DND-41 (cell line): ENCODE measurements at regions not wholly inside any gene's neighbourhood (a gene's known extent, or its start where the extent isn't known, plus 50 kb on each side); places are given as distances from the start of the nearest gene placed in this dataset.

Experiments
- ATAC-seq: fragments of 200-7000 bp; cut with Tn5 transposase; 3 replicates; pipeline ENCODE4 v1.9.1; 2021; ENCODE audit warnings: low read depth; ENCODE audit not compliant: insufficient read depth
- DNase-seq: peaks from one replicate; pipeline ENCODE4 v3.0.0-alpha.2; 2020
- H2AFZ ChIP-seq: 2 replicates; pipeline ENCODE4 v1.6.0; 2012; ENCODE audit warnings: low read depth, low read length
- H3K27ac ChIP-seq: 2 replicates; pipeline ENCODE4 v1.5.1; 2012; ENCODE audit warnings: low read length, inconsistent platforms
- H3K27me3 ChIP-seq: fragments of 200-600 bp; sonication (generic); 2 replicates; pipeline ENCODE4 v1.6.0; 2012; ENCODE audit warnings: low read length, mild to moderate bottlenecking, inconsistent platforms; ENCODE audit not compliant: insufficient read depth, poor library complexity
- H3K36me3 ChIP-seq: 2 replicates; pipeline ENCODE4 v1.5.1; 2012; ENCODE audit warnings: low read length, inconsistent platforms; ENCODE audit not compliant: insufficient read depth
- H3K4me1 ChIP-seq: 2 replicates; pipeline ENCODE4 v1.5.1; 2012; ENCODE audit warnings: mild to moderate bottlenecking, low read length; ENCODE audit not compliant: insufficient read depth
- H3K4me2 ChIP-seq: 2 replicates; pipeline ENCODE4 v1.6.0; 2012; ENCODE audit warnings: mild to moderate bottlenecking, moderate library complexity, low read length, inconsistent platforms; ENCODE audit not compliant: insufficient read depth
- H3K4me3 ChIP-seq, 2 experiments: fragments of 200-600 bp in 1 of 2; shearing (Covaris generic) in 1 of 2; 2 replicates each; pipeline ENCODE4 v1.5.1; 2012 to 2016; ENCODE audit warnings: inconsistent platforms in 2 of 2, low read length in 2 of 2, mild to moderate bottlenecking in 2 of 2, low read depth in 1 of 2, moderate library complexity in 1 of 2
- H3K79me2 ChIP-seq: 2 replicates; pipeline ENCODE4 v1.6.0; 2012; ENCODE audit warnings: low read length, inconsistent platforms; ENCODE audit not compliant: insufficient read depth
- H3K9ac ChIP-seq: 2 replicates; pipeline ENCODE4 v1.6.0; 2012; ENCODE audit warnings: low read depth, mild to moderate bottlenecking, inconsistent platforms, low read length, moderate library complexity
- H3K9me3 ChIP-seq: 2 replicates; pipeline ENCODE4 v1.5.1; 2012; ENCODE audit warnings: low read length, moderate library complexity, mild to moderate bottlenecking, inconsistent platforms; ENCODE audit not compliant: insufficient read depth, severe bottlenecking
- H4K20me1 ChIP-seq: 2 replicates; pipeline ENCODE4 v1.6.0; 2012; ENCODE audit warnings: low read length; ENCODE audit not compliant: insufficient read depth
- CTCF ChIP-seq: IDR thresholded peaks from 2 replicates; pipeline ENCODE4 v1.5.1; 2012; ENCODE audit warnings: borderline replicate concordance, low read length, moderate library complexity, mild to moderate bottlenecking; ENCODE audit not compliant: poor library complexity, severe bottlenecking; ENCODE audit errors: extremely low read depth
- EZH2 ChIP-seq: IDR thresholded peaks from 3 replicates; pipeline ENCODE4 v1.6.1; 2012; ENCODE audit warnings: borderline replicate concordance, low read depth, mild to moderate bottlenecking, moderate library complexity, low read length, inconsistent platforms; ENCODE audit not compliant: severe bottlenecking

GRCh38 chr1:226816576-226816975 is 53.8 kb upstream of the PSEN2 start:
- Histone ChIP-seq H3K9me3 (no peaks in the 10 kb centered on the region), H3K9ac (no peak overlapping the region), H2AFZ (no peak overlapping the region), H3K4me1 (no peaks in the 10 kb centered on the region), H3K27me3 (peaks cover 5% of the 10 kb centered on the region), H3K4me2 (no peak overlapping the region), H3K27ac (no peak overlapping the region), H3K4me3 (no peak overlapping the region), H3K36me3 (no peaks in the 10 kb centered on the region), H3K79me2 (no peaks in the 10 kb centered on the region), H4K20me1 (no peaks in the 10 kb centered on the region)
- ATAC-seq (no peak), DNase-seq (no peak)
- no peak for TF ChIP-seq EZH2
- no peak for TF ChIP-seq CTCF

GRCh38 chr1:226814751-226815537 is 55.5 kb upstream of the PSEN2 start:
- H3K4me2 ChIP-seq, result no peak overlapping the region
- no peaks in the 10 kb centered on the region for H3K36me3 ChIP-seq
- H4K20me1 ChIP-seq, result no peaks in the 10 kb centered on the region
- H3K9me3 ChIP-seq, result no peaks in the 10 kb centered on the region
- TF ChIP-seq CTCF (no peak), EZH2 (no peak)
- DNase-seq, result no peak
- H3K27me3 ChIP-seq, result peaks cover 5% of the 10 kb centered on the region
- H3K4me3 ChIP-seq, result no peak overlapping the region
- H3K27ac ChIP-seq, result no peak overlapping the region
- H3K79me2 ChIP-seq, result no peaks in the 10 kb centered on the region
- H3K9ac ChIP-seq, result no peak overlapping the region
- no peak for ATAC-seq
- no peaks in the 10 kb centered on the region for H3K4me1 ChIP-seq
- H2AFZ ChIP-seq, result no peak overlapping the region

- TF ChIP-seq EZH2 (no peak), CTCF (no peak)
- H3K9me3 ChIP-seq, result no peaks in the 10 kb centered on the region
- H3K27ac ChIP-seq, result no peak overlapping the region
- no peaks in the 10 kb centered on the region for H3K4me1 ChIP-seq
- H3K36me3 ChIP-seq, result no peaks in the 10 kb centered on the region
- H4K20me1 ChIP-seq, result no peaks in the 10 kb centered on the region
- H3K9ac ChIP-seq, result no peak overlapping the region
- no peak overlapping the region for H2AFZ ChIP-seq
- peaks cover 5% of the 10 kb centered on the region for H3K27me3 ChIP-seq
- ATAC-seq (no peak), DNase-seq (no peak)
- H3K4me2 ChIP-seq, result no peak overlapping the region
- H3K79me2 ChIP-seq, result no peaks in the 10 kb centered on the region
- no peak overlapping the region for H3K4me3 ChIP-seq
These were observed 56.5 kb upstream of the PSEN2 start for GRCh38 chr1:226813671-226814591.
